H54 (cell line): ENCODE measurements at regions not wholly inside any gene's neighbourhood (a gene's known extent, or its start where the extent isn't known, plus 50 kb on each side); places are given as distances from the start of the nearest gene placed in this dataset.
A peak's percentile ranks its signal among the peaks of the same experiment; 100 is the strongest.

Experiments used
- DNase-seq: peaks from one replicate; pipeline ENCODE4 v3.0.0; 2011; ENCODE audit warnings: low spot score, mixed read lengths; ENCODE audit not compliant: insufficient read length
- FAIRE-seq: peaks from 3 replicates; lab custom pipeline; 2011; peaks lifted over from hg19 to GRCh38; lab: Jason Lieb, UNC
- POLR2A ChIP-seq: IDR thresholded peaks from 2 replicates; pipeline ENCODE4 v1.6.1; 2011; ENCODE audit warnings: low read depth, mild to moderate bottlenecking, low read length

DNA sequence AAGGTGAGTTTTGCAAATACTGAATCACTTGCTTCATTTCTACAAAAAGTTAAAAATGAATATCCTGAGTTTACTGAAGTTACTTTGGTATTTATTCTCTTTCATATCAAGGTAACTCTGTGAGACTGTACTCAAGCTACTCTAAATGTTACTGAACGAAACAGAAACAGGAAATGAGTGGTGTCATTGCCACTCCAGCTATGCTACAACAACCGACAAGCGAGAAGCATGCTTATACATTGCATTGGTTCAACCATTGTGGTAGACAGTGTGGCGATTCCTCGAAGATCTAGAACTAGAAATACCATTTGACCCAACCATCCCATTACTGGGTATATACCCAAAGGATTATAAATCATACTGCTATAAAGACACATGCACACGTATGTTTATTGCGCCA lies 313.2 kb upstream of the THBS1 start:
- DNase-seq (no peak), FAIRE-seq (peak; percentile 11)
- no peak for TF ChIP-seq POLR2A

DNA sequence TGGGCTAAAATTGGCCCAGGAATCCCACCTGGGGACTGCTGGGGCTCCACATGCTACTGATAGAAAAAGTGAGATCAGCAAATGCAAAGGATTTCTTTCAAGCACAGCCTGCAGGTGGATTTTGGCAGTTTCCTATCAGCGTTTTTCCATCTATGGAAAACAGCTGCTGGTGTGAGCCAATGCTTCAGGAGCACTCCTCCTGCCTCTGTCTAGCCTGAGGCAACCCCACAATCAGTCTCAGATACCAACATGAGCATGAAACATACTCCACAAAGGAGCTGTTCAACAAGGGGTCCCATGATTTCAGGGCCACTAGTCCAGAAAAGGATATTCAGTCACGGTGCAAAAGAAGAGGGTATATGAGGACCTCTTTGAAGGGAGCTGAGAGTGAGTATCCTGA lies 311.5 kb upstream of the THBS1 start:
- no peak for FAIRE-seq

DNA sequence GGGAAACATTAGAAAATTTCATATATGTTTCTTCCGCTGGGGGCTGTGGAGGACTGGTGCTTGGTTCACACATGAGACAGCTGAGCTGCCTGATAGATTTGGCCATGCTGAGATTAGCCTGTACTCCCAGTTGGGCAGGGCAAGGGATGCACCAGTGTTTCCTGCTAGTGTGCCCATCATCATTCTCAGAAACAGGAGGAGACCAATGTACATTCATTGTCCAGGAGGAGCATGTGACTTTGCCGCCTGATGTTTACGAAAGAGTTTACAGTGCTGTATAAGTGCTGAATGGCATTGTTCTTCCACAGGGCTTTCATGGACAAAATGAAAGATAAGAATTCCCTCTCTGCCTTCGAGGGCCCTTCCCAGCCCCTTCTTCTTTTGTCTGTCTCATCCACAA lies 311.1 kb upstream of the THBS1 start:
- FAIRE-seq, result no peak
- no peak for TF ChIP-seq POLR2A
- DNase-seq, result no peak

More for the DNA sequence above, 311.5 kb upstream of the THBS1 start:
- no peak for DNase-seq
- TF ChIP-seq POLR2A, result no peak

DNA sequence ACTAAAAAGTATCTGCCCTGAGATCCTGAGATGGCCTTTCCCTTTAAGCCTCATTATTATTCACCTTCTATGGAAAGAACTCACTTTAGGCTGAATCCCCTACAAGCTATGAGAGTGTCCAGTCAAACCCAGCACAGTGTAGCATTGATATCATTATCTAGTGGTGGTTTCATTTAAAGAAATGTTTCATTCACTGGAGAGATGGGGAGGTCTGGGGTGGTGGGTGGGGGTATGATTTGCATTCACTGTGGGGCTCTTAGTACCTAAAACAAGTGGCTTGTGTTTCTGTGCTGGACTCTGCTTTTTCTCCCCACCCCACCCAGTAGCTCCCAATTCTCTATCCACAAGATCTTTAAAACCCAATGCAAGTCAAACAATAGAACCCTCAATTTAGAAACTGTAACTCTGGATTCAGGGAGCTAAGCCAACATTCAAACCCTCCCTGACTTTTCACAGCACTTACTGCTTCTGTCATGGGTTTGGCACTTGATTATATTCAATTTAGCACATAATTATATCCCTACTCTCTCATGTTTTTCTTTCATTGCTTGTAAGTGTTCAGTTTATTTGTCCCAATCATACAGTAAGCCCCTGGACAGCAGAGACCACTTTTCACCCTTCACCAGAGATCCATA lies 310.5 kb upstream of the THBS1 start:
- DNase-seq, result no peak
- no peak for FAIRE-seq
- no peak for TF ChIP-seq POLR2A

DNA sequence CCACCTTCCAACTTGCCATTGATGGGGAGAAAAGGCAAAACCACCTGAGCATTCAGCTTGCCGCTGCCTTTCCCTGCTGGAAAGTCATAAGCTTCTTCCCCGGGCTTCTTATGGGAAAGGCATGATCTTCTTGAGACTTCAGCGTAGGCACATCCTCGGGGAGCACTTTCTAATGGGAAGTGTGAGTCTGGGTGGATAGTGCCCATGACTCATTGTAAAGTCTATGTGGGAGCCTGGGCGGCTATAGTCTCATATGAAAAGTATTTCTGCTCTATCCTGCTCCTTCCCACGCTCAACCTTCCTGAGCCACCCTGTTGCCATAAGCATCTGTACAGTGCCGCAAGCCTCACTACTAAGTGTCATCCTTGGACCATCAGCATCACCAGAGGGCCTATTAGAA lies 309.9 kb upstream of the THBS1 start:
- peak; percentile 80 for FAIRE-seq
- no peak for TF ChIP-seq POLR2A
- peak; percentile 50 for DNase-seq

DNA sequence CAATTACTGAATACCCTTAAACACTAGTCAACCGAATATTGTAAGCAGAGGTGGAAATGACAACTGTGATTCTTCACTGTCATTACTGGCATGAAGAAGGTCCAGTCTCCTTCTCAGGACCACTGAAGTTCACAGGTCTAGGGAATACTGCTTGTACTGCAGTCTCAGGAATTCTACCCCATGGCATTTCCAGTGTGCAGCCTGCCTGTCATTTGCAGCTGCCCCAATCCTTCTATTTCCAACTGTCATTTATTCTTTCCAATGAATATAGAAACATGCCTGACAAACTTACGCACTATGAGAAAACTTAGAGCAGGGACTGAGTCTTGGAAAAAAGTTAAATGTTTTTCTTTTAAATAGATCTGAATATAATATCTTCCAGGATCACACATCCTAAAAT lies 308.0 kb upstream of the THBS1 start:
- DNase-seq (no peak), FAIRE-seq (no peak)
- no peak for TF ChIP-seq POLR2A

DNA sequence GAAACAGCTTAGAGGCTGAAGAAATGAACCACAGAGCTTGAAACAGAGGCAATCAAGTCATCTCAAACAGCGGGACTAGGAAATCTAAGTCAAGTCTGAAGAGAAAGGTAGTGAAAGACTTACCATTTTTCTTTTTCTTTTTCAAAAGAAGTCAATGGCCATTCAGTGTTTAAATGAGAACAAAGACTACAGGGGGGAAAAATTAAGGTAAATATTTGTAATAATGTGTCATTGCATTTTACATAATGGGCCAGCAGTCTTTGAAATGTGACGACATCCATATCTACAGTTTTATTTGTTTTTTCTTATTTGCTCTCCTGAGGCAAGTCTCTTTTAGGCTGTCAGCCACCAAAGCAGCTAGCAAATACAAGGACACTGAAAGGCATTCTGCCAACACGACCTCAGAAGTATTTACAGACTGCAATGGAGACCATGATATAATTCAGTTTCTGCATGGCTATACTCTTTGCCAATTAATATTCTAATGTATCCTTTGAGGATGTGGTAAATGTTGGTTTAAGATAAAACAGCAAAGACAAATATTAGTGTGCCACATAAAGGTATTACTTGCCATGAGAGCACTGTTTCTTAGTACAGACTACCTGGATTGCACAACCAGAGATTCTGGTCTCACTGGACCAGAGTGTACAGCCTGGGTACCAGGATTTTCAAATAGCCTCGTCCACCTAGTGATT lies 307.0 kb upstream of the THBS1 start:
- DNase-seq (no peak), FAIRE-seq (no peak)
- TF ChIP-seq POLR2A, result no peak

DNA sequence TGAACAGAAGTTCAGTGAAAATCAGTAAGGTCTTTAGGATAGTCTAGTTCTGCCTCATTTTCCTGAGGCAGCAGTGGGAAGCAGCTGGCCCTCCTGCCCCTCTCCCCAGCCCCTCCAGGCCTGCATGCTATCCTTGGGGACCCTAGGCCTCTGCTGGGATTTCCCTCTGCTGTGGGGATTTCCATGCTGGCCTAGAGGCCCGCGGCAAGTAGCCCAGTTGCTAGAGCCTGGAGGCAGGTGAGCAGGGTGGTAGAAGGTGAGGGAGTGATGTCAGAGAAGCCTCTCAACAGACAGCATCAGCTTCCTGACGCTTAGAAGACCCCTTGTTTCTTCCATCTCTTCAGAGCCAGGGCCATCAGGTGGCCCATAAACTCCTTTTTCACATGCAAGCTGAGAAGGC lies 305.8 kb upstream of the THBS1 start:
- DNase-seq (no peak), FAIRE-seq (no peak)
- TF ChIP-seq POLR2A, result no peak

DNA sequence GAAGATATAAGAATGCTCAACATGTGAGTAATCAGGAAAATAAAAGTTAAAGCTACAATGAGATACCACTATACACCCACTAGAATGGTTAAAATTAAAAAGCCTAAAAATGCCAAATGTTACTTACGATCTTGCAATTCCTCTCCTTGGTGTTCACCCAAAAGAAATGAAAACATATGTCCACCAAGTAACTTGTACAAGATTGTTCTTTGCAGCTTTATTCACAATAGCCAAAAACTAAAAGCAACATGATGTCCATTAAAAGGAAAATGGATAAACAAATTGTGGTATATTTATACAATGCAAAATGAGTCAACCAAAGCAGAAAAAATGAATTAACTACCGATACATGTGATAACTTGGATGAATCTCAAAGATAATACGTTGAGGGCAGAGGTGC lies 301.6 kb upstream of the THBS1 start:
- TF ChIP-seq POLR2A, result no peak
- FAIRE-seq, result no peak
- DNase-seq, result no peak

DNA sequence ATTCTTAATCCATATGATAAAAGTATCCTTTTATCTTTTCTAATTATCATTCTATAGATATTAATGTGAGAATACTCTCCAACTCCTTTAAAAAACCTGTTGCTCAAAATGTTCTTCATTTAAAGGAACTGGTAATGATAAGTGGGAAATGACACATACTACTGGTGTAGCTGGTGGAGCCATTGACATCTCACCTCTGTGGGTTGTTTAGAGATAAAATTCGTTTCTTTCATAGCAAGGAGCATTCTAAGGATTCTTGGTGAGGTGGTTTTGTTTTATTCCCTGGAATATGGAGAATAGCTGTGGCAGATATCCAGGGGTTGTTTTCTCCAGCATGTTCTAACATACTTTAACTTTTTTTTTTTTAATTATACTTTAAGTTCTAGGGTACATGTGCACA lies 299.8 kb upstream of the THBS1 start:
- DNase-seq (no peak), FAIRE-seq (no peak)
- no peak for TF ChIP-seq POLR2A

DNA sequence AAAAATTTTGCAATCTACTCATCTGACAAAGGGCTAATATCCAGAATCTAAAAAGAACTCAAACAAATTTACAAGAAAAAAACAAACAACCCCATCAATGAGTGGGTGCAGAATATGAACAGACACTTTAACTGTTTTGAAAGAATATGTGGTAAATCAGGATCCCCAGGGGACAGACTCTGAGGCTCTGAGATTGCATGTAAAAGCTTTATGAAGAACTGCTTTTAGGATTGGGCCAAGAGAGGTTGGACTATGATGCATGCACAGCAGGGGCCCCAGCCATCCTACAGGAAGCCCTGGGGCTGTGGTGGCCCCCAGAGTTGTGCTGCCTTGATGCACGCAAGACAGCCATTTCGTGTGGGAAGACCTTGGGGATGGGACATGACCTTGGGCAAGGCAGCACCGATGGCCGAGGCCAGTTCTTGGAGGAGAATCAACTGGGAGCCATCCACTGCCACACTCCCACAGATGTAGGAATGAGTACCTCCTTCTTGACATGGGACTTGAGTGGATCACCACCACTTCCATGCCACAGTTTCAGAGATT lies 298.1 kb upstream of the THBS1 start:
- no peak for FAIRE-seq
- no peak for TF ChIP-seq POLR2A
- no peak for DNase-seq

DNA sequence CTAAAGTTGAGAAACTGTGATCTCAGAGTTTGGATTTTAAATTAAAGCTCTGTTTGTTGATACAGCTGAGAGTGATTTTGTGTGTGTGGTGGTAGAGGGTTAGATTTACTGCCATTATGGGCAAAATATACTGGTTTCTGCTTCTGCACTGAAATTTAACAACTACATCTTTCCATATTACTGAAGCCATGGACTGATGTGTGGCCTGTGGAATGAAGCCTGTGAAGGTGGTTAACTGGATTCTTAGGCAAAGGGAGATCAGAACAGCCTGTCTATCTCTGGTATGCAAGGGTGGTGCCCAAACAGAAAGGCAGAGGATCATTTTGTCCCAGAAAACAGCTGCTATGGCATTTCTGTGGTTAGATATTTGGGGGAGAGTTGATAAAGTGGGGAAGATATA lies 297.3 kb upstream of the THBS1 start:
- TF ChIP-seq POLR2A, result no peak
- FAIRE-seq (no peak), DNase-seq (no peak)

DNA sequence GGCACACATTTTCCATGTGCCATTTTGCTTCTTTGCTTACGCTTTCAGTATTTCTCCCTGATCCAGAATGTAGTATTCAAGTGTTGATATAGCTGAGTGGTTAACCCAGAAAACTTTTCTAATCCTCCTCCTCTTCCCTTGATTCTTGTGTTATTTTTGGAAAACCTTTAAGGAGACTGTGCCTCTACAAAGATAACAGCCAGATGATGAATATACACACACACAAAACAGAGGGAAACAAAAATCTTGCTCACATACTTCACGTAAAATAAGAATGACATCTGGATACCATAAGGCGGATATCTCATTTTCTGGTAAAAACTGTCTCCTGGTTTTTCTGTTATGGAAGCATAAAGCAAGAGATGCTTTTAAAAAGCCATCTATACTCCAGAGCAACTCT lies 295.8 kb upstream of the THBS1 start:
- TF ChIP-seq POLR2A, result no peak
- DNase-seq, result no peak
- FAIRE-seq, result no peak

DNA sequence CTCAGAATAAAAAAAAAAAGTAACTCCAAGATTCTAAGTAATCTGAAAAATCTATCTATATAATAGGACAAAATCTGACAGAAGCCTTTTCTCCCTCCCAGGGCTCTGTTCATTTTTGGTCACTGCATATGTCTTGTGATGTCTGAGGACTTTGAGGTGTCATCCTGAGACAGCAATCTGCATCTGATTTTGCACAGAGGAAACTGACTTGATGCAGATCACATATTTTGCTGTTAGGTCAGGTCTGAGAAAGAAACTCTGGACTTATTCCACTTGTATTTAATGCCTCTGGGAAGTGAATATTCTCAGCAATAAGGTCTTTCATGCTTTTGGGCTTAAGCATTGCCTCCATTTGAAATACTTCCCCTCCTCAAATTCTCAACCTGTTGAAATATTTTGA lies 295.2 kb upstream of the THBS1 start:
- FAIRE-seq, result no peak
- TF ChIP-seq POLR2A, result no peak

DNA sequence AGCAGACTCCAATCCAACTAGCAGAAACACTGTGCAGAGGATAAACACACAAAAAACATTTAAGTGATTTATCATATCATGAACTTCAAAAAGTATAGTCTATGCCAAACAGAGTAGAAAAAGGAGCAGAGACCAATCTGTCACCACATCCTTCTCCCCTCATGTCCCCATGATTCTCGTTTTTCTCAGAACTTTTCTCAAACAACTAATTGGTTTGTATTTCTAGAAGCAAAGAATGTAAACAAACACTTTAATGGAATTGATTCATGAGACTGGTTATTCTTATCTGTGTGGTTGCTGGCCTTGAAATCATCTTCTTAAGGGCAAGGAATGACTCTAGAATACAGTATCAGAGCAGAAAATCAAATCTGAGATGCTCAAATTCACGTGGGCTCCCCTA lies 294.2 kb upstream of the THBS1 start:
- DNase-seq (no peak), FAIRE-seq (no peak)
- no peak for TF ChIP-seq POLR2A

More for the DNA sequence above, 295.2 kb upstream of the THBS1 start:
- no peak for DNase-seq
